Immature natural killer cell (primary cell): ENCODE measurements at regions not wholly inside any gene's neighbourhood (a gene's known extent, or its start where the extent isn't known, plus 50 kb on each side); places are given as distances from the start of the nearest gene placed in this dataset.
"Not testable (repeated sequence)": the region's sequence is repeated elsewhere in the genome, so short reads cannot be mapped to it uniquely, and the experiment has no call there.

ENCODE experiments used
- DNase-seq, 3 donors: peaks; one replicate each; pipeline ENCODE4 v3.0.0; 2022; ENCODE audit warnings: mixed read lengths in 1 of 3
- H3K27ac Mint-ChIP-seq, 6 donors: one replicate each; pipeline ENCODE4 v1.8.0; 2020; ENCODE audit warnings: mixed read lengths in 6 of 6, mild to moderate bottlenecking in 5 of 6, inconsistent platforms in 4 of 6, moderate library complexity in 3 of 6
- H3K27me3 Mint-ChIP-seq, 3 donors: one replicate each; pipeline ENCODE4 v1.8.0; 2020 to 2021; ENCODE audit warnings: low read depth in 3 of 3, mild to moderate bottlenecking in 3 of 3, mixed read lengths in 3 of 3, moderate library complexity in 3 of 3, inconsistent platforms in 1 of 3
- H3K36me3 Mint-ChIP-seq, 3 donors: one replicate each; pipeline ENCODE4 v1.8.0; 2020; ENCODE audit warnings: mixed read lengths in 3 of 3, inconsistent platforms in 2 of 3, mild to moderate bottlenecking in 2 of 3
- H3K4me1 Mint-ChIP-seq, 2 donors: one replicate each; pipeline ENCODE4 v1.8.0; 2020; ENCODE audit warnings: inconsistent platforms in 2 of 2, mild to moderate bottlenecking in 2 of 2, mixed read lengths in 2 of 2, moderate library complexity in 1 of 2
- H3K4me3 Mint-ChIP-seq, 5 donors: one replicate each; pipeline ENCODE4 v1.8.0; 2020; ENCODE audit warnings: mild to moderate bottlenecking in 5 of 5, mixed read lengths in 5 of 5, inconsistent platforms in 3 of 5, moderate library complexity in 3 of 5
- H3K9me3 Mint-ChIP-seq, 6 donors: one replicate each; pipeline ENCODE4 v1.8.0; 2020; ENCODE audit warnings: mild to moderate bottlenecking in 6 of 6, mixed read lengths in 6 of 6, inconsistent platforms in 4 of 6, moderate library complexity in 3 of 6

DNA sequence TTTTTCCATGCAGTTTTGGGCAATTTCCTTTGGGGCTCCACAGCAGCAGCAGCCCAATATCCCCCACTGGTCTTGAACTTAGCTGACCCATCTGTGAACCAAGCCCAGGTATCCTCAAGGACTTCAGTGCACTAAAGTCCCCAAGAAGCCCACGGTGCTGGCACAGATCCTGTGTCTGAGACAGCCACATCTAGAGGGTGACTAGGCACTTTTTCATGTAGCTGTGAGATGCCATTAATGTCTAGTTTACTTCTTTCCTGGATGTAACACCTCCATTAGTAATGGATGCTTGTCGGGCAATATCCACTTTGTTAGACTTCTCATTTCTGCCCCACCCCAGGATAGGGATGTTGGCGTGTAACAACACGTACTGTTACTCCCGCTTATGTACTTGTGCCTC lies 117.9 kb downstream of the GPCPD1 start:
- Mint-ChIP-seq H3K9me3 (peaks cover 0 to 3% (median 0%) of the 10 kb centered on the region in 6 donors), H3K4me1 (peaks cover 14 to 21% of the 10 kb centered on the region in 2 donors), H3K27ac (no peak overlapping the region), H3K36me3 (no peaks in the 10 kb centered on the region), H3K27me3 (peaks cover 5 to 9% (median 7%) of the 10 kb centered on the region in 3 donors), H3K4me3 (no peak overlapping the region)
- no peak for DNase-seq

DNA sequence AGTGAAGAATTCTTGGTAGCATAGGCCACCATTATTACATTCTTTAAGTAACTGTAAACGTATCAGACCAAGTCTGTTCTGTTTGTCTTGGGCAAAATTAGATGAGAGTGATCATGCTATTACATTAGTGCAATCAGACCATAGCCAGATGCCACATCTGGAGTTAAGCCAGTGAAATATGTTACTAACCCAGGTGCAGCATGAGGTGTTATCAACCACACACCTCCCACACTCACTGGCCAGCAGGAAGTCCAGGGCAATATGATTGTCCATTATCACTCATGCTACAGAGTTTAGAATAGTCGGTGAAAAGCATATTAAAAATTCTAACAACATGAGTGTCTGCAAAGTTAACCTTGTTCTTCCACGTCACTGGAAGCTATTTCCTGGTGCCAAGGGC lies 119.4 kb downstream of the GPCPD1 start:
- peaks cover 0 to 3% (median 0%) of the 10 kb centered on the region in 6 donors for H3K9me3 Mint-ChIP-seq
- H3K4me1 Mint-ChIP-seq = peaks cover 19 to 26% of the 10 kb centered on the region in 2 donors
- H3K36me3 Mint-ChIP-seq = peaks cover 0 to 3% (median 0%) of the 10 kb centered on the region in 3 donors
- H3K4me3 Mint-ChIP-seq = no peak overlapping the region
- peaks cover 5 to 12% (median 9%) of the 10 kb centered on the region in 3 donors for H3K27me3 Mint-ChIP-seq
- no peak overlapping the region for H3K27ac Mint-ChIP-seq
- no peak for DNase-seq

DNA sequence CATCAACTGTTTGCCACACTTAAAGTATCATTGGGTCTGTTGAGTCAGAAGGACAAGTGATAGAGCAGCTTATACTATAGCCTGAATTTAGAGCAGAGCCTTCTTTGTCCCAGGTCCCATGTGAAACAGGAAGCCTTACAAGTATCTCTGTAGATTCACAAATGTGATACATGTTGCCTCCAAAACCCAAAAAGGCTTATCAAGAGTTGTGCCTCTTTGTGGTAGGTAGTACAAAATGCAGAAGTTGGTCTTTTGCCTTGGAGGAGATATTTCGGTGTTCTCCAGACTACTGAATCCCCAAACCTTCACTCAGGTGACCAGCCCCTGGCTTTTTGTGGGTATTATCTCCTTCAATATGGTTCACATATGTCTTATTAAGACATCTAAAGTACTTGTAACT lies 121.2 kb downstream of the GPCPD1 start:
- H3K4me3 Mint-ChIP-seq = no peak overlapping the region
- H3K36me3 Mint-ChIP-seq = peaks cover 0 to 3% (median 0%) of the 10 kb centered on the region in 3 donors
- peaks cover 25 to 32% of the 10 kb centered on the region in 2 donors for H3K4me1 Mint-ChIP-seq
- DNase-seq = no peak
- no peak overlapping the region for H3K27ac Mint-ChIP-seq
- peaks cover 0 to 4% (median 0%) of the 10 kb centered on the region in 6 donors for H3K9me3 Mint-ChIP-seq
- peaks cover 5 to 15% (median 10%) of the 10 kb centered on the region in 3 donors for H3K27me3 Mint-ChIP-seq

DNA sequence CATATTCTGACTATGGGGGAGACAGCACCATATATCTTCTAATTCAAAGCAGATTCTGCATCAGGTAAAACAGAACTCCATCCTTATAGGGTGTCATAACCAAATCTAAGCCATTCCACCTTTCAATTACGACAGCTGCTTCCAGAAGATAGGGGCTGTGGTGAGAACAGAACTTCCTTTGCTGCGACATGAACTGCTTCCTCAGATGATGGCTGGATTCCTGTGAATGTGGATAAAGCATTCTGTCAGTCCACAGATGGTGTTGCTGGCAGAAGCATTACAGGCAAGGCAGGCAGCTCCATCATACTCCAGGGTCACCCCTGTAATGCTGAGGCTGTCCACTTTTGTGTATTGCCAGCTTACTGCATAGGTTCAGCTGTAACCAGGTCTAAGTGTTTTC lies 122.0 kb downstream of the GPCPD1 start:
- H3K27me3 Mint-ChIP-seq = peaks cover 5 to 13% (median 10%) of the 10 kb centered on the region in 3 donors
- H3K27ac Mint-ChIP-seq = no peak overlapping the region
- no peak overlapping the region for H3K4me3 Mint-ChIP-seq
- H3K9me3 Mint-ChIP-seq = peaks cover 0 to 4% (median 0%) of the 10 kb centered on the region in 6 donors
- no peak for DNase-seq
- peaks cover 25 to 32% of the 10 kb centered on the region in 2 donors for H3K4me1 Mint-ChIP-seq
- H3K36me3 Mint-ChIP-seq = peaks cover 0 to 3% (median 0%) of the 10 kb centered on the region in 3 donors

DNA sequence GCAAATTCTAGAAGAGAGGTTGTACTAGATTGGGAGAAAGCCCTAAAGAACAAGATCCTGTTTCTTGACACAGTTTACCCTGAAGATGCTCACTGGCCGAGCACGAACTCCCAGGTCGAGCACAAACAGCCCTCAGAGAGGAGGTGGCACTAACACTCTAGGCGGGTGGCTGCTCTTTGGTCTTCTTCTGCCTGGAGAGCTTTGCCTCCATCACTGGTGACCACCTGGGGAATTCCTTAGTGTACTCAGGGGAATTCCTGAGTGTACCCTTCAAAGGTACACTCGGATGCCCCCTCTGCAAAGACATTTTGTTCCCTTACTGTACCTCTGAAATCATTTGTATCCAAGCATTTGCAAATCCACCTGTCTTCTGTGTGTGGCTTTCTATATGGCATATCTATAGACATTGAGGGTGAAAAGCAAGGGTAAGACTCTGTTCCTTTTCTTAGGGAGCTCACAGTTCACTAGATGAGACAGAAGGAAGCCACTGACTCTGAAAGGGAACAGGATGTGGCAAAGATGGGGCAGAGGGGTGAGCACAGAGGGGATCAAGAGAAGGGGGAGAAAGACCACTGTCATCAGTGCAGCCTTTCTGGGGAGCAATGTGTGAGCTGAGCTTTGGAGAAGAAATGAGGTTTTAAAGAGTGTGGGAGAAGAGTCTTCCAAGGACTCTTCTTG lies 124.3 kb downstream of the GPCPD1 start:
- Mint-ChIP-seq H3K27me3 (peaks cover 3 to 12% (median 8%) of the 10 kb centered on the region in 3 donors), H3K27ac (no peak overlapping the region), H3K4me1 (peaks cover 22 to 24% of the 10 kb centered on the region in 2 donors), H3K36me3 (peaks cover 0 to 3% (median 0%) of the 10 kb centered on the region in 3 donors), H3K4me3 (no peak overlapping the region), H3K9me3 (peaks cover 0 to 4% (median 0%) of the 10 kb centered on the region in 6 donors)
- DNase-seq = no peak

DNA sequence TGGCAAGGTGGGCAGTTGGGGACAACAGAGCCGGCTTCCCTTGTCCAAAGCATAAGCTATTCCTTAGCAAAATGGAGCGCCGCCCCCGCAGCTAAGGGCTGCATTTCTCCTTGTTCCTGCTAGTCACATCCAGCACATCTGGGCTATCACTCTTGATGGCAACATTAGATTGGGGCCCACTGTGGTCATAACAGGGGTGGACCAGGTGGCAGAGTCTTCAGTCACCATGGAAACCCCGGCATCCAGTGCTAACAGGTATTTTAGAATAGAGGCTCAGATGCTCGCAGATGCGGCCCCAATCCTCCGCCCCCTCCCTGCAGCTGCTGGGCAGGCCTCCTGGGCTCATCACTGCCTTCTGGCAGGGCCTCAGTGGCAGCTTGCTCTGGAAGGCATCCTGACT lies 125.9 kb downstream of the GPCPD1 start:
- DNase-seq = no peak
- H3K27me3 Mint-ChIP-seq = peaks cover 1 to 6% (median 3%) of the 10 kb centered on the region in 3 donors
- H3K4me1 Mint-ChIP-seq = peaks cover 11% of the 10 kb centered on the region in 2 donors
- H3K9me3 Mint-ChIP-seq = peaks cover 0 to 4% (median 0%) of the 10 kb centered on the region in 6 donors
- no peak overlapping the region for H3K4me3 Mint-ChIP-seq
- H3K36me3 Mint-ChIP-seq = peaks cover 0 to 3% (median 0%) of the 10 kb centered on the region in 3 donors
- H3K27ac Mint-ChIP-seq = no peak overlapping the region

DNA sequence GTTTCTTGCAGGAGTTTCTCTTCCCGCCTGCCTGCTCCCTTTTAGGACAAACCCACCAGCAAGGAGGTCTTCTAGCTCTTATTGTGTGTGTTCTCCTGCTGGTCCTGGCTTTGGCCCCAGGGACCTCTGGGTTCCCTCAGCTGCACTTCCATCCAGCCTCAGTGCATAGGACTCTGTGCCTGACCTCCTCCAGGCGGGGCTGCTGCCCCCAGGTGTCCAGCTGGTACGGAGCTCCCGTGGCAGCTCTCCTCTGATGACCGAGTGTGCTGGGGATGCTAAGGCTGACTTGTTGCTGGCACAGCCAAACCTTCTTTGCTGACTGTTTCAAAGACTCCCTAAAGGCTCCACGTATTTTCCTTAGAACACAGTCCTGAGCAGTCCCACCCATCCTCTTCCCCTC lies 126.5 kb downstream of the GPCPD1 start:
- Mint-ChIP-seq H3K27me3 (peaks cover 1 to 6% (median 3%) of the 10 kb centered on the region in 3 donors), H3K9me3 (peaks cover 0 to 4% (median 0%) of the 10 kb centered on the region in 6 donors), H3K4me1 (peaks cover 11% of the 10 kb centered on the region in 2 donors), H3K4me3 (no peak overlapping the region), H3K36me3 (peaks cover 0 to 3% (median 0%) of the 10 kb centered on the region in 3 donors), H3K27ac (no peak overlapping the region)
- DNase-seq = no peak

DNA sequence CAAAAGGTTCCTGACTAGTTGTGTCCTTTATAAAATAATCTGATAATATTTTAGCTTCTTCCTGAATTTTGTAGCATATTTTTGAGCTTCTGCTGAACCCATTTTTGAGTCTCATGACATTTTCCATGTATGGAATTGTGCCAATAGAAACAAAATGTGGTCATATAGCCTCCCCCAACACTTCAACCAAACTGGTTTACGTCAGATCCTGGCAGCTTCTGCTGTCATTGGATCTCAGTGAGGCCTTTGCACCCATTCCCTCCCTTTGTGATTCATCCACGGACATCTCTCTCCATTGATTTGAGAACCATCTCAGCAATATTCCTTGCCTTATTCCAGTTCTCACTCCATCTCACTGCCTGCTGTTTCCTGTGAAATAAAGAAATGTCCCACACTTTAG lies 128.0 kb downstream of the GPCPD1 start:
- Mint-ChIP-seq H3K27me3 (peaks cover 0 to 6% (median 5%) of the 10 kb centered on the region in 3 donors), H3K4me3 (no peak overlapping the region), H3K36me3 (peaks cover 0 to 2% (median 0%) of the 10 kb centered on the region in 3 donors), H3K27ac (no peak overlapping the region), H3K9me3 (peaks cover 0 to 1% (median 0%) of the 10 kb centered on the region in 6 donors), H3K4me1 (peaks cover 11% of the 10 kb centered on the region in 2 donors)
- DNase-seq = no peak

DNA sequence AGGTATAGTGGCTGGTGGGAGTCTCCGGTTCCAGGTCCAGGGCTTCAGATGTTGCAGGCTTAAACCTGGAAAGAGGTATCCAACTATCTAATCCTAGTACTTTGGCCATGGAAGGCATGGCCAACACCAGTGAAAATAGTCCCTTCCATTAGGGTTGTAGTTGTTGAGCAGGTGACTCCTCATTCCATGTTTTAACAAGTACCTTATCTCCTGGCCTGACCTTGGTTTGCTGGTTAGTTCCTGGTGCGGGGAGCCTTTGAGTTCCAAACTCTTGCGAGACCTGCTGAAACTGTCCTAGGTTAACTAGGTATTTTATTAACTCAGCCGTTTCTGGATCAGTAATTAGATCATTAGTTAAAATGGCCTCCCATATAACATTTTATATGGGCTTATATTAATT lies 128.9 kb downstream of the GPCPD1 start:
- Mint-ChIP-seq H3K27ac (no peak overlapping the region), H3K4me1 (peaks cover 10% of the 10 kb centered on the region in 2 donors), H3K9me3 (peaks cover 0 to 1% (median 0%) of the 10 kb centered on the region in 6 donors), H3K27me3 (peaks cover 0 to 5% (median 4%) of the 10 kb centered on the region in 3 donors), H3K36me3 (no peaks in the 10 kb centered on the region), H3K4me3 (no peak overlapping the region)
- no peak for DNase-seq

DNA sequence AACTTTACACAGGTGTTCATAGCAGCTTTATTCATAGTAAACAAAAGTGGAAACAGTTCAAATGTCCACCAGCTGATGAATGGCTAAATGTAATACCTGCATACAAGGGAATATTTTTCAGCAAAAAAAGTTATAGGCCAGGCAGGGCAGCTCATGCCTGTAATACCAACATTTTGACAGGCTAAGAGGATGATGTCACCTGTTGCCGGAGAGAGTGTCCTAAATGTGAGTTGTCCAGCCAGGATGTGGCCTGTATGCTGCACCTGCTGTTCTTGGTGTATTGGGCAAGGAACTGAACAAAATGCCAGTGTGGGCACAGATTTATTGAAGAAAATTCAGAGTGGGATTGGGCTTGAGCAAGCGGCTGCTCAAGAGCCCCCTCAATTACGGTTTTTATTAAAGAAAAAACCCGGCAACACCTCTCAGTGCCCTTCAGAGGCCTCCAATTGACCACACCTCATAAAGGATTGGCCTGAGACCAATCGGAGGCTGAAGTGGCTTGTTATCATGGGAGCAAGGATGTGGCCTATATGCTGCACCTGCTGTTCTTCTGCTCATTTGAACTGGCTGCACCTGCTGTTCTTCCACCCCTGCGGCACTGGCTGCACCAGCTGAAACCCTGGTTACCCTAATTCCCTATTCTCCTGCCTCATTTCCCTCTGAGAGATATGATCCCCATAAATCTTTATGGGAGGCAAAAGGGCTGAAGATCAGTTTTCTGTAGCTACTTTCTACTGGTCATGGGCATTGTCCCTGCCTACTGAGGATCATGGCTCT lies 129.8 kb downstream of the GPCPD1 start:
- Mint-ChIP-seq H3K9me3 (peaks cover 0 to 1% (median 0%) of the 10 kb centered on the region in 6 donors), H3K27ac (peak overlapping the region in 1 of 6 donors; percentile 31), H3K27me3 (peaks cover 0 to 3% (median 3%) of the 10 kb centered on the region in 3 donors), H3K36me3 (no peaks in the 10 kb centered on the region), H3K4me1 (peaks cover 2% of the 10 kb centered on the region in 2 donors), H3K4me3 (no peak overlapping the region)
- DNase-seq = no peak

DNA sequence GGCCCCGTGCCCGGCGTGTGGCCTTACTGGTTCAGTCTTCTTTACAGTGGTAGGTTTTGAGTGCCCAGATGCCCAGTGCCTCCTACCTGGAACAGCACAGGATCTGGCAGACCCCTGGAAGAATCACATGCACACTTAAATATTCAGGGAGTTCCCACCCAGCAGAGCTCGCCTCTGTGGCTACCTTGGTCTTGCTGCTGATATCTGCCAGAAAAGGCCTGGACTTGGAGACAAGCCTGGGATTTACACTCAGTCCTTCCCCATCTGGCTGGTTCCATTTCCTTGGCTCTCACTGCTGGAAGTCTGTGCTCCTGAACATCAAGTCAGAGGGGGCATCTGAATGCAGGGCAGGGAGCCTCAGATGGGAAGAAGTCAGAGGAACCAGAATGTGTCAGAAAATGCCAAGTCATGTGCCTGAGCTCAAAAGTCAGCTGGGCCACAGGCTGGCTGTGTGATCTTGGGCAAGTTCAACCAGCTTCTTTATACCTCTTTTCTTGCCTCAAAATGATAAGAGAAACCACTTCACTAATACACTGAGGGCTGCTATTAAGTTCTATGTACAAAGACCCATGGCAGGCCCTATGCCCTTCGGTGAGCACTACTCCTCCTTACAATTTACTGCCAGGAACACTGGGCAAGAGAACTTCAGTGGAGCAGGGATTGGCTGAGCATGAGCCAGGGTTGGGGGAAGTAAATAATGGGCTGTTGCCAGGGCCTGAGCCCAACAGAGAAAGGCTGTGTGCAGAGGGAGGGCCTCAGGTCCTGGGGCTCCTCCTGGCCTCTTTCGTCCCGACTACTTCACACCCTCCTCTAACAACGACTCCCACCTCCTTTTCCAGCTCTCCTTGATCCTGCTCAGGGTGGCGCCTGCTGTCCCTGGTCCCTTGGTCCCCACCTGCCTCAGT lies 135.9 kb downstream of the GPCPD1 start:
- Mint-ChIP-seq H3K4me3 (no peak overlapping the region), H3K36me3 (no peaks in the 10 kb centered on the region), H3K9me3 (no peaks in the 10 kb centered on the region), H3K4me1 (no peaks in the 10 kb centered on the region), H3K27ac (no peak overlapping the region), H3K27me3 (peaks cover 0 to 3% (median 1%) of the 10 kb centered on the region in 3 donors)
- no peak for DNase-seq

DNA sequence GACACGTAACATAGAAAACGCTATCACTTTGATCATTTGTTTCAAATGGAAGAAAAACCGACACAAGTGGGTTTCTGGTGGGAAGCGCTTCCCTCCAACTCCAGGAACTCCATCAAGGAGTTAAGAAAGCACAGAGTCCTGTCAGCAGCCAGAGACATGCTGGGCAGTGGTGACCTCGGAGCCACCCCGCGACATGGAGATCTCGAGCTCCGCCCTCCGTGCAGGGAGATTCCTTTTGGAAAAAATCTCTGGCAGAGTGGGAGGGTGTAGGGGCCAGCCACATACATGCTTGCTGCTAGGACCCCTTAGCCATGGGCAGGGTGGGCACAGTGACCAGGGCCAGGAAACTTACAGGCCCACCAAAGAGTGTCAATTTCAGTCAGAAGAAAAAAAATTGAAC lies 138.9 kb downstream of the GPCPD1 start:
- not testable (repeated sequence) for H3K36me3 Mint-ChIP-seq, DNase-seq, H3K9me3 Mint-ChIP-seq, H3K4me1 Mint-ChIP-seq, H3K27ac Mint-ChIP-seq, H3K4me3 Mint-ChIP-seq
- H3K27me3 Mint-ChIP-seq = peaks cover 0 to 11% (median 2%) of the 10 kb centered on the region in 3 donors

DNA sequence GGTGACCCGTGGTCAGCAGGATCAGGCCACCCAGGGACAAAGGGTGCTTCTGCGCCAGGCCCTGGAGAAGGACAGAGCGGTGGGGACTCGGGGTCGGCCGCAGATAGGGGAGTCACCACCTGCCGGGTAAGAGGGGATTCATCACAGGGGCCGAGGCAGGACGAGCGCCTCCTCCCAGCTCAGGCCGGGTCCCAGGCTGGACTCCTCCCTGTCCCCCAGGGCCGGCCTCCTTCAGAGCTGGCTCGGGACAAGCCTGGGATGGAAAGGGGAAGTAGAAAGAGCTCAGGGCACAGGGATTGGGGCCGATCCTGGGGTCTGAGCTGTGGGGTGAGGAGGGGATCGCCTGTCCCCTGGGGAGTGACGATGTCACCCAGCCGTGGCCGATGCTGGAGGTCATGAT lies 139.4 kb downstream of the GPCPD1 start:
- no peaks in the 10 kb centered on the region for H3K9me3 Mint-ChIP-seq
- no peak for DNase-seq
- H3K27me3 Mint-ChIP-seq = peaks cover 0 to 11% (median 2%) of the 10 kb centered on the region in 3 donors
- H3K36me3 Mint-ChIP-seq = no peaks in the 10 kb centered on the region
- H3K4me1 Mint-ChIP-seq = no peaks in the 10 kb centered on the region
- H3K27ac Mint-ChIP-seq = no peak overlapping the region
- H3K4me3 Mint-ChIP-seq = no peak overlapping the region
